Breast epithelium (tissue), 3 donors: ENCODE measurements at regions not wholly inside any gene's neighbourhood (a gene's known extent, or its start where the extent isn't known, plus 50 kb on each side); places are given as distances from the start of the nearest gene placed in this dataset.

ENCODE experiments used
- POLR2AphosphoS5 ChIP-seq, 3 donors: sonication (generic); formaldehyde crosslinking; IDR thresholded peaks; one replicate each; pipeline ENCODE4 v1.6.1; 2017; ENCODE audit warnings: antibody characterized with exemption in 3 of 3
- TF ChIP-seq, protein P1 (sequence below), 3 donors: fragments of 450-650 bp; IDR thresholded peaks; one replicate each; pipeline ENCODE4 v1.5.1; 2016 to 2017; ENCODE audit warnings: antibody characterized with exemption in 3 of 3, mild to moderate bottlenecking in 3 of 3, moderate library complexity in 3 of 3

DNA sequence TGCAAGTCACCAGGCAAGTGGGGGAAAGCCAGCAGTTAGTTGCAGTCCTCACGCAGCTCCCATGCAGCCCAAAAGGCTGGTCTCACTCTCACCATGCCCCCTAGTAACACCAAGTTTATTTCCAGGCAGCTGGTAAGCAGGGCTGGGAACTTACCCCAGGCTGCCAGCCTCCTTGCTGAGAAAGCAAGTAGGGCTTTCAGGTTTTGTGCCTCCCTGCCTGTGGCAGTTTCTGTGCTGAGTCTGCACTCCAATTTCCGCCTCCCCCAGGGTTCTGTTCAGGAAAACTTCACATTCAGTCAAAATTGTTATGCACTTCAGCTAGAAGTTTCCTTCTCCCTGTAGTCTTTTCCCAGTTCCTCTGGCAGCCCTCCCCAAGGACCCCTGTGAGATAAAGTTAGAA is 102.0 kb upstream of the SGIP1 start:
- TF ChIP-seq, protein P1, sequence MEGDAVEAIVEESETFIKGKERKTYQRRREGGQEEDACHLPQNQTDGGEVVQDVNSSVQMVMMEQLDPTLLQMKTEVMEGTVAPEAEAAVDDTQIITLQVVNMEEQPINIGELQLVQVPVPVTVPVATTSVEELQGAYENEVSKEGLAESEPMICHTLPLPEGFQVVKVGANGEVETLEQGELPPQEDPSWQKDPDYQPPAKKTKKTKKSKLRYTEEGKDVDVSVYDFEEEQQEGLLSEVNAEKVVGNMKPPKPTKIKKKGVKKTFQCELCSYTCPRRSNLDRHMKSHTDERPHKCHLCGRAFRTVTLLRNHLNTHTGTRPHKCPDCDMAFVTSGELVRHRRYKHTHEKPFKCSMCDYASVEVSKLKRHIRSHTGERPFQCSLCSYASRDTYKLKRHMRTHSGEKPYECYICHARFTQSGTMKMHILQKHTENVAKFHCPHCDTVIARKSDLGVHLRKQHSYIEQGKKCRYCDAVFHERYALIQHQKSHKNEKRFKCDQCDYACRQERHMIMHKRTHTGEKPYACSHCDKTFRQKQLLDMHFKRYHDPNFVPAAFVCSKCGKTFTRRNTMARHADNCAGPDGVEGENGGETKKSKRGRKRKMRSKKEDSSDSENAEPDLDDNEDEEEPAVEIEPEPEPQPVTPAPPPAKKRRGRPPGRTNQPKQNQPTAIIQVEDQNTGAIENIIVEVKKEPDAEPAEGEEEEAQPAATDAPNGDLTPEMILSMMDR (IDR thresholded peaks at IDR 0.05) = no peak
- TF ChIP-seq POLR2AphosphoS5 (IDR thresholded peaks at IDR 0.05) = no peak
